Fibroblast of villous mesenchyme (primary cell): ENCODE measurements at regions not wholly inside any gene's neighbourhood (a gene's known extent, or its start where the extent isn't known, plus 50 kb on each side); places are given as distances from the start of the nearest gene placed in this dataset.

ENCODE experiments used
- DNase-seq: peaks from one replicate; pipeline ENCODE4 v3.0.0-alpha.2; 2010; ENCODE audit warnings: low read depth
- H3K4me3 ChIP-seq: 2 replicates; pipeline ENCODE4 v1.5.1; 2011; ENCODE audit warnings: low read depth, mild to moderate bottlenecking, low read length
- TF ChIP-seq, protein P1 (sequence below): IDR thresholded peaks from 2 replicates; pipeline ENCODE4 v1.5.1; 2012; ENCODE audit warnings: low read depth, mild to moderate bottlenecking, low read length; ENCODE audit not compliant: insufficient read depth

DNA sequence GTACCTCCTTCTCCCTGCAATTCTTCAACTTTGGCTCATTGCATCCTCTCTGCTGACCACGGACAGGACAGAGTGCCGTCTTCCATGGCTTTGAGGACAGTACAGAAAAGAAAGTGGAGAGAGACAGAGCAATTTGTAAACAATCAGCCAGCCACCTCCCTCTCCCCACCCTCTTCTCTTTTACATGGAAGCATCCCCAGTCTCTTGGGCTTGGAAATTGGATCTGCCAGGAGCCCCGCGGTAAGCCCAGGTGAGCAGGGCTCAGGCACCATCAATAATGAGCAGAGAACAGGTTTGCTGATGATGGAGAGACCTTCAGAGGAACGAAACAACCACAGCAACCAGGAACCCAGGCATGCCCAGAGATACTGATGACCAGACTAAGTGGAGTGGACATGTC is 194.9 kb upstream of the TNRC6C start:
- TF ChIP-seq, protein P1, sequence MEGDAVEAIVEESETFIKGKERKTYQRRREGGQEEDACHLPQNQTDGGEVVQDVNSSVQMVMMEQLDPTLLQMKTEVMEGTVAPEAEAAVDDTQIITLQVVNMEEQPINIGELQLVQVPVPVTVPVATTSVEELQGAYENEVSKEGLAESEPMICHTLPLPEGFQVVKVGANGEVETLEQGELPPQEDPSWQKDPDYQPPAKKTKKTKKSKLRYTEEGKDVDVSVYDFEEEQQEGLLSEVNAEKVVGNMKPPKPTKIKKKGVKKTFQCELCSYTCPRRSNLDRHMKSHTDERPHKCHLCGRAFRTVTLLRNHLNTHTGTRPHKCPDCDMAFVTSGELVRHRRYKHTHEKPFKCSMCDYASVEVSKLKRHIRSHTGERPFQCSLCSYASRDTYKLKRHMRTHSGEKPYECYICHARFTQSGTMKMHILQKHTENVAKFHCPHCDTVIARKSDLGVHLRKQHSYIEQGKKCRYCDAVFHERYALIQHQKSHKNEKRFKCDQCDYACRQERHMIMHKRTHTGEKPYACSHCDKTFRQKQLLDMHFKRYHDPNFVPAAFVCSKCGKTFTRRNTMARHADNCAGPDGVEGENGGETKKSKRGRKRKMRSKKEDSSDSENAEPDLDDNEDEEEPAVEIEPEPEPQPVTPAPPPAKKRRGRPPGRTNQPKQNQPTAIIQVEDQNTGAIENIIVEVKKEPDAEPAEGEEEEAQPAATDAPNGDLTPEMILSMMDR: no peak
- DNase-seq: no peak
- no peak overlapping the region for H3K4me3 ChIP-seq

DNA sequence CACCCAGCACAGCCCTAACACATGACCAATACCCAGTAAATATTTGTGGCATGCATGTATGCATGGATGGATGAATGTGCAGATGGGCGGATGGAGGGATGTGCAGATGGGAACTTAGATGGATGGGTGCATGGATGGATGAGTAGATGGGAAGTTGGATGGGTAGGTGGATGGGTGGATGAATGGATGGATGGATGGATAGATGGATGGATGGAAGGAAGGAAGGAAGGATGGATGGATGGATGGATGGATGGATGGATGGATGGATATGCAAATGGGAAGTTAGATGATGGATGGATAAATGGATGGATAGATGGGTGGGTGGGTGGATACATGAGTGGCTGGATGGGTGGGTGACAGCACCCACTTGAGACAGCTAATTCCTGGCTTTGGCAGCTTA is 193.2 kb upstream of the TNRC6C start:
- no peak overlapping the region for H3K4me3 ChIP-seq
- TF ChIP-seq, protein P1: no peak
- no peak for DNase-seq

DNA sequence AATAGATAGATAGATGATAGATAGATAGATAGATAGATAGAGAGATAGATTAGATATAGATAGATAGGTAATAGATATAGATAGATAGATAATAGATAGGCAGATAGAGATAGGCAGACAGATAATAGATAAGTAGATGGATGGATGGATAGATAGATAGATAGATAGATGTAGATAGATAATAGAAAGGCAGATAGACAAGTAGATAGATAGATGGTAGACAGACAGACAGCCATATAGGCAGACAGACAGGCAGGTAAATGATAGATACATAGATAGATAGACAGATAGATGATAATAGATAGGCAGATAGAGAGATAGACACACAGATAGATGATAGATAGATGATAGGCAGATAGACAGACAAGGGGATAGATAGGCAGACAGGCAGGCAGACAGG is 191.4 kb upstream of the TNRC6C start:
- H3K4me3 ChIP-seq: no peak overlapping the region
- no peak for DNase-seq
- TF ChIP-seq, protein P1: no peak

DNA sequence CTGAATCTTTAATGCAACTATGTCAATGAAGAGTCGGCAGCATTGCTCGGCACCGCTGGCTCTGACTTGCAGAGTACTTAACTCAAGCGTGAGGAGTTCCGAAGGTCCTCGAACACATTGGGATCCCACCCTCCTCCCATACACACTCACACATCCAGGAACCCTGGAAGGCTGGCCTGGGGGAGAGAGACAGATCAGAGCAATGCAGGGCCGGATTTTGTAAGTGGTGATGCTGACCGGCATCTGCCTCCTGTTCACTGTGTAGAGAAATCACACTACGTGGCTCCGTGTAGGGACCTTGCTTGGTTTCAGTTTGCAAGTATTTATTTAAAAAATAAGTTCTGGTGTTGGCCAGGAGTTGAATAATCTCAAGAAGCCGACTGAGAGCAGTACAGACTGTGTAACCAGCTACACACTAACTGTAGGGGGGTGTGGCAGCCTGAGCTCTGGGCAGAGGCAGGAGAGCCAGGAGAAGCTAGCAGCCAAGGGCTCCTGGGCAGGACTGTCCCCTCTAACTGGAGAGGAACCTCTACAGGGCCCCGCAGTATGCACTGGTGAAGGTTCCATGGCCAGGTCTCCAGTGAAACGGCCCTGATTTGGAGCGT is 190.2 kb upstream of the TNRC6C start:
- TF ChIP-seq, protein P1: no peak
- DNase-seq: no peak
- no peak overlapping the region for H3K4me3 ChIP-seq

- H3K4me3 ChIP-seq: no peak overlapping the region
- TF ChIP-seq, protein P1: no peak
- DNase-seq: no peak
Measured at GRCh38 chr17:77769215-77769614, 189.3 kb upstream of the TNRC6C start.

GRCh38 chr17:77769762-77770161 is 188.7 kb upstream of the TNRC6C start:
- H3K4me3 ChIP-seq: no peak overlapping the region
- TF ChIP-seq, protein P1: no peak
- no peak for DNase-seq
